ENCODE measurements at regions not wholly inside any gene's neighbourhood (a gene's known extent, or its start where the extent isn't known, plus 50 kb on each side); places are given as distances from the start of the nearest gene placed in this dataset.

DNA sequence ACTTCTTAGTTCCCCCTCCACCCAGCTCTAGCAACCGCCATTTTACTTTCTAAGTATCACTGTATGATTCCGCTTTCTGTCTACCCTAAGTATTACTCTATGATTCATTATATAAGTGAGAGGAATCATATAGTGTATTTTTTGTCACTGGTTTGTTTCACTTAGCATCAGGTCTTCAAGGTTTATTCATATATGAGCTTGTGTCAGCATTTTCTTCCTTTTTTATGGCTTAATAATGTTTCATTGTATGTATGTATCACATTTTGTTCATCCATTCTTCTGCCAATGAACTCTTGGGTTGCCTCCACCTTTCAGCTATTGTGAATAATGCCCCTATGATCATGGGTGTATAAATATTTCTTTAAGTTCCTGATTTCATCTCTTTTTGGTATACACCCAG, 222.8 kb downstream of the SNCAIP start:
- H3K4me3 ChIP-seq (ENCODE audit: low read length), result no peak overlapping the region
- H3K9me2 ChIP-seq (replicated peaks; ENCODE audit: insufficient read depth, low read length), result no peaks in the 10 kb centered on the region
- H3K36me3 ChIP-seq (replicated peaks; ENCODE audit: insufficient read depth, low read length), result no peaks in the 10 kb centered on the region
- no peaks in the 10 kb centered on the region for H3K9me3 ChIP-seq (replicated peaks; ENCODE audit: insufficient read depth, low read length)
- H3K4me2 ChIP-seq (ENCODE audit: low read depth, low read length), result no peak overlapping the region
- H3K27ac ChIP-seq (ENCODE audit: low read length), result no peak overlapping the region
- no peak overlapping the region for H3K9ac ChIP-seq (ENCODE audit: low read length)
- no peaks in the 10 kb centered on the region for H3F3A ChIP-seq (ENCODE audit: insufficient read depth, low read length)
- H3K4me1 ChIP-seq (ENCODE audit: low read length), result no peaks in the 10 kb centered on the region
- H4K20me1 ChIP-seq (ENCODE audit: insufficient read depth, low read length), result no peaks in the 10 kb centered on the region
- H3K27me3 ChIP-seq (replicated peaks; ENCODE audit: insufficient read depth, low read length), result no peaks in the 10 kb centered on the region
- no peak for DNase-seq
- H3K79me2 ChIP-seq (ENCODE audit: low read length), result no peaks in the 10 kb centered on the region
- TF ChIP-seq EZH2 (optimal IDR thresholded peaks at IDR 0.05; ENCODE audit: low read depth, low read length) (no peak), EZH2phosphoT487 (IDR thresholded peaks at IDR 0.05; ENCODE audit: low read length) (no peak)
- TF ChIP-seq, protein P1, sequence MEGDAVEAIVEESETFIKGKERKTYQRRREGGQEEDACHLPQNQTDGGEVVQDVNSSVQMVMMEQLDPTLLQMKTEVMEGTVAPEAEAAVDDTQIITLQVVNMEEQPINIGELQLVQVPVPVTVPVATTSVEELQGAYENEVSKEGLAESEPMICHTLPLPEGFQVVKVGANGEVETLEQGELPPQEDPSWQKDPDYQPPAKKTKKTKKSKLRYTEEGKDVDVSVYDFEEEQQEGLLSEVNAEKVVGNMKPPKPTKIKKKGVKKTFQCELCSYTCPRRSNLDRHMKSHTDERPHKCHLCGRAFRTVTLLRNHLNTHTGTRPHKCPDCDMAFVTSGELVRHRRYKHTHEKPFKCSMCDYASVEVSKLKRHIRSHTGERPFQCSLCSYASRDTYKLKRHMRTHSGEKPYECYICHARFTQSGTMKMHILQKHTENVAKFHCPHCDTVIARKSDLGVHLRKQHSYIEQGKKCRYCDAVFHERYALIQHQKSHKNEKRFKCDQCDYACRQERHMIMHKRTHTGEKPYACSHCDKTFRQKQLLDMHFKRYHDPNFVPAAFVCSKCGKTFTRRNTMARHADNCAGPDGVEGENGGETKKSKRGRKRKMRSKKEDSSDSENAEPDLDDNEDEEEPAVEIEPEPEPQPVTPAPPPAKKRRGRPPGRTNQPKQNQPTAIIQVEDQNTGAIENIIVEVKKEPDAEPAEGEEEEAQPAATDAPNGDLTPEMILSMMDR (IDR thresholded peaks at IDR 0.05; ENCODE audit: low read length), result no peak
- H2AFZ ChIP-seq (ENCODE audit: low read length), result no peak overlapping the region

DNA sequence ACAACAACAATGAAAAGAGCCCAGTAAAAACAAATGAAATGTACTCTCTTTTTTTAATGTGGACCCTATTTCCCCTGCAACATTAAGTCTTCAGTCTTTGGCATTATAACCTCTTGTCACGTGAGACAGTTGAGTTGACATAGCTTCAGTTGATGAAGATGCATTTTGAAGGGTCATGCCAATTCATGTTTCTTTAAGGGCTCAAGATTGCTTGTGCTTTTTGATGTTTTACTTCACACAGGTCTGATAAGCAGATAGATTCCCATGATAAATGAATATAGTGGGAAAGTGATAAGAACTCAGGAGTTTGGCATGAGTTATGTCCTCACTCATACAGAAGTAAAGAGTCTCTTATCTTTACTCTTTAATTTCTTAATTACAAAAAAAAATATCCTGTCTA, 229.4 kb downstream of the SNCAIP start:
- no peaks in the 10 kb centered on the region for H3K9me3 ChIP-seq (replicated peaks; ENCODE audit: insufficient read depth, low read length)
- H3K4me2 ChIP-seq (ENCODE audit: low read depth, low read length), result no peak overlapping the region
- H3K9ac ChIP-seq (ENCODE audit: low read length), result no peak overlapping the region
- H3K4me3 ChIP-seq (ENCODE audit: low read length), result no peak overlapping the region
- no peaks in the 10 kb centered on the region for H3K9me2 ChIP-seq (replicated peaks; ENCODE audit: insufficient read depth, low read length)
- no peaks in the 10 kb centered on the region for H4K20me1 ChIP-seq (ENCODE audit: insufficient read depth, low read length)
- no peaks in the 10 kb centered on the region for H3K79me2 ChIP-seq (ENCODE audit: low read length)
- H2AFZ ChIP-seq (ENCODE audit: low read length), result no peak overlapping the region
- no peaks in the 10 kb centered on the region for H3K36me3 ChIP-seq (replicated peaks; ENCODE audit: insufficient read depth, low read length)
- TF ChIP-seq EZH2 (optimal IDR thresholded peaks at IDR 0.05; ENCODE audit: low read depth, low read length) (no peak), EZH2phosphoT487 (IDR thresholded peaks at IDR 0.05; ENCODE audit: low read length) (no peak)
- TF ChIP-seq, protein P1 (IDR thresholded peaks at IDR 0.05; ENCODE audit: low read length), result no peak
- H3K27me3 ChIP-seq (replicated peaks; ENCODE audit: insufficient read depth, low read length), result no peaks in the 10 kb centered on the region
- H3K27ac ChIP-seq (ENCODE audit: low read length), result no peak overlapping the region
- H3F3A ChIP-seq (ENCODE audit: insufficient read depth, low read length), result no peaks in the 10 kb centered on the region
- DNase-seq, result no peak
- no peaks in the 10 kb centered on the region for H3K4me1 ChIP-seq (ENCODE audit: low read length)

DNA sequence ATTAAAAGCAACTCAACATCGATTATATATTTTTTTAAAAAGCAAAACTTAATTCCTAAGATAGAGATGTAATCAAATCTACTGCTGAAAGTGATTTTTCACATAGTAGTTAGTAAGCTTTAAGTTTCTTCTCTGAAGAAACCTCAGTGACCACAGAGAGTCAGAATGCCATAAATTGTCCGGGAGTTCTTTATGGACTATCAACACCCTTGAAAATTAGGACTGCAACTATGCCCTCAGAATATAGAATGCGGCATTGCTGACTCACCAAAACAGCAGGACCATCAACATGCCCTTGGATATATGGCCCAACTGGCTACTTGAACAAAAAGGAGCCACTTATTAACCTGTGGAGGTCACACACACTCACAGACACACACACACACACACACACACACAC, 228.9 kb upstream of the SNX2 start:
- Histone ChIP-seq H3K4me1 (ENCODE audit: low read length) (no peaks in the 10 kb centered on the region), H4K20me1 (ENCODE audit: insufficient read depth, low read length) (no peaks in the 10 kb centered on the region), H2AFZ (ENCODE audit: low read length) (no peak overlapping the region), H3K36me3 (replicated peaks; ENCODE audit: insufficient read depth, low read length) (no peaks in the 10 kb centered on the region), H3K27me3 (replicated peaks; ENCODE audit: insufficient read depth, low read length) (no peaks in the 10 kb centered on the region), H3K4me3 (ENCODE audit: low read length) (no peak overlapping the region), H3K9me3 (replicated peaks; ENCODE audit: insufficient read depth, low read length) (no peaks in the 10 kb centered on the region), H3K4me2 (ENCODE audit: low read depth, low read length) (no peak overlapping the region), H3K27ac (ENCODE audit: low read length) (no peak overlapping the region), H3K79me2 (ENCODE audit: low read length) (no peaks in the 10 kb centered on the region), H3K9me2 (replicated peaks; ENCODE audit: insufficient read depth, low read length) (no peaks in the 10 kb centered on the region), H3F3A (ENCODE audit: insufficient read depth, low read length) (no peaks in the 10 kb centered on the region), H3K9ac (ENCODE audit: low read length) (no peak overlapping the region)
- TF ChIP-seq EZH2phosphoT487 (IDR thresholded peaks at IDR 0.05; ENCODE audit: low read length) (no peak), EZH2 (optimal IDR thresholded peaks at IDR 0.05; ENCODE audit: low read depth, low read length) (no peak)
- TF ChIP-seq, protein P1 (IDR thresholded peaks at IDR 0.05; ENCODE audit: low read length), result no peak
- DNase-seq, result no peak

Measured in MM.1S (cell line).